ENCODE measurements at regions not wholly inside any gene's neighbourhood (a gene's known extent, or its start where the extent isn't known, plus 50 kb on each side); places are given as distances from the start of the nearest gene placed in this dataset.

DNA sequence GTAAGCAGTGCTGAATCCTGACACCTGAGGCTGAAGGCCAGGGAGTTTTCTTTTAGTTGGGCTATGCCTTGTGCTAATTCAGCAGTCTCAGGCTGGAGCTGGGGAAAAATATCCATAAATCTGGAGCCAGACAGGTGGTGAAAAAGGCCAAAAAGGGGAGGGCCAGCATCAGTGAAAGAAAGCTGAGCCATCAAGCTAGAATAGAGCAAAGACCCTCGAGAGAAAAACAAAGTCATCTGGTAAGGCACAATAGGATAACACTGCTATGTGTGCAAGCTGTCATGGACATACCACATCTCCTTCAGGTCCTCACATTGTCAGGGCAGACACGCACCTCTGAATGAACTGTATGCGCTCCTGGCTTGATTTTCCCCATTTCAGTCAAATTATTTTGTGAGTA, 687.9 kb downstream of the SQOR start:
- TF ChIP-seq, protein P1, sequence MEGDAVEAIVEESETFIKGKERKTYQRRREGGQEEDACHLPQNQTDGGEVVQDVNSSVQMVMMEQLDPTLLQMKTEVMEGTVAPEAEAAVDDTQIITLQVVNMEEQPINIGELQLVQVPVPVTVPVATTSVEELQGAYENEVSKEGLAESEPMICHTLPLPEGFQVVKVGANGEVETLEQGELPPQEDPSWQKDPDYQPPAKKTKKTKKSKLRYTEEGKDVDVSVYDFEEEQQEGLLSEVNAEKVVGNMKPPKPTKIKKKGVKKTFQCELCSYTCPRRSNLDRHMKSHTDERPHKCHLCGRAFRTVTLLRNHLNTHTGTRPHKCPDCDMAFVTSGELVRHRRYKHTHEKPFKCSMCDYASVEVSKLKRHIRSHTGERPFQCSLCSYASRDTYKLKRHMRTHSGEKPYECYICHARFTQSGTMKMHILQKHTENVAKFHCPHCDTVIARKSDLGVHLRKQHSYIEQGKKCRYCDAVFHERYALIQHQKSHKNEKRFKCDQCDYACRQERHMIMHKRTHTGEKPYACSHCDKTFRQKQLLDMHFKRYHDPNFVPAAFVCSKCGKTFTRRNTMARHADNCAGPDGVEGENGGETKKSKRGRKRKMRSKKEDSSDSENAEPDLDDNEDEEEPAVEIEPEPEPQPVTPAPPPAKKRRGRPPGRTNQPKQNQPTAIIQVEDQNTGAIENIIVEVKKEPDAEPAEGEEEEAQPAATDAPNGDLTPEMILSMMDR (IDR thresholded peaks at IDR 0.05; ENCODE audit: low read depth, low read length, poor library complexity, severe bottlenecking): no peak
- no peak for TF ChIP-seq EZH2phosphoT487 (IDR thresholded peaks at IDR 0.05; ENCODE audit: borderline replicate concordance, low read length)
